ENCODE measurements at regions not wholly inside any gene's neighbourhood (a gene's known extent, or its start where the extent isn't known, plus 50 kb on each side); places are given as distances from the start of the nearest gene placed in this dataset.

DNA sequence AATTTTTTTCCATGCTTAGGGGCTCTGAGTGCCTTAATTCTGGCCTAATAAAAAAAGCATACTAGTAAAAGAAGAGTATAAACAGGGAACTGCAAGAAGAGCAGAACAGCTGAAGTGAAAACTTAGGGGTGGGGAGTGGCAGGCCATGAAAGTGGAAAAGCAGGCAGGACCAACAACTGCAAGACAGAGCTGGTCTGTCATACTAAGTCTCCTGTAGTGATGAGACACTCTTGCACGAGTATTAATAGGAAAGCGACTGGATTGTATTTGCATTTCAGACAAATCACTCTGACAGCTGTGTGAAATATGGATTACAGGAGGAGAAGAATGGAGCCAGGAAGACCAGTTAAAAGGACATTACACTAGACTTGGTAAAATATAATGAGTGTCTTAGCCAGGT is 449.9 kb downstream of the NUF2 start:
- Histone ChIP-seq H3K4me1 (ENCODE audit: insufficient read depth, low read length) (no peaks in the 10 kb centered on the region), H3K79me2 (ENCODE audit: insufficient read depth, low read length) (no peaks in the 10 kb centered on the region), H3K4me2 (ENCODE audit: insufficient read depth, low read length) (no peak overlapping the region), H3K36me3 (ENCODE audit: insufficient read depth, low read length) (no peaks in the 10 kb centered on the region), H4K20me1 (ENCODE audit: insufficient read depth, low read length) (no peaks in the 10 kb centered on the region), H3K27ac (ENCODE audit: low read depth, low read length) (no peak overlapping the region), H2AFZ (ENCODE audit: low read length) (no peak overlapping the region), H3K9me3 (ENCODE audit: low read depth, low read length) (no peaks in the 10 kb centered on the region), H3K4me3 (ENCODE audit: insufficient read depth, low read length) (no peak overlapping the region), H3K27me3 (ENCODE audit: insufficient read depth, low read length) (no peaks in the 10 kb centered on the region)
- TF ChIP-seq, protein P1, sequence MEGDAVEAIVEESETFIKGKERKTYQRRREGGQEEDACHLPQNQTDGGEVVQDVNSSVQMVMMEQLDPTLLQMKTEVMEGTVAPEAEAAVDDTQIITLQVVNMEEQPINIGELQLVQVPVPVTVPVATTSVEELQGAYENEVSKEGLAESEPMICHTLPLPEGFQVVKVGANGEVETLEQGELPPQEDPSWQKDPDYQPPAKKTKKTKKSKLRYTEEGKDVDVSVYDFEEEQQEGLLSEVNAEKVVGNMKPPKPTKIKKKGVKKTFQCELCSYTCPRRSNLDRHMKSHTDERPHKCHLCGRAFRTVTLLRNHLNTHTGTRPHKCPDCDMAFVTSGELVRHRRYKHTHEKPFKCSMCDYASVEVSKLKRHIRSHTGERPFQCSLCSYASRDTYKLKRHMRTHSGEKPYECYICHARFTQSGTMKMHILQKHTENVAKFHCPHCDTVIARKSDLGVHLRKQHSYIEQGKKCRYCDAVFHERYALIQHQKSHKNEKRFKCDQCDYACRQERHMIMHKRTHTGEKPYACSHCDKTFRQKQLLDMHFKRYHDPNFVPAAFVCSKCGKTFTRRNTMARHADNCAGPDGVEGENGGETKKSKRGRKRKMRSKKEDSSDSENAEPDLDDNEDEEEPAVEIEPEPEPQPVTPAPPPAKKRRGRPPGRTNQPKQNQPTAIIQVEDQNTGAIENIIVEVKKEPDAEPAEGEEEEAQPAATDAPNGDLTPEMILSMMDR (IDR thresholded peaks at IDR 0.05; ENCODE audit: extremely low read depth, low read depth, low read length), result no peak
- no peak for DNase-seq (ENCODE audit: insufficient read length, low spot score, missing footprints)

DNA sequence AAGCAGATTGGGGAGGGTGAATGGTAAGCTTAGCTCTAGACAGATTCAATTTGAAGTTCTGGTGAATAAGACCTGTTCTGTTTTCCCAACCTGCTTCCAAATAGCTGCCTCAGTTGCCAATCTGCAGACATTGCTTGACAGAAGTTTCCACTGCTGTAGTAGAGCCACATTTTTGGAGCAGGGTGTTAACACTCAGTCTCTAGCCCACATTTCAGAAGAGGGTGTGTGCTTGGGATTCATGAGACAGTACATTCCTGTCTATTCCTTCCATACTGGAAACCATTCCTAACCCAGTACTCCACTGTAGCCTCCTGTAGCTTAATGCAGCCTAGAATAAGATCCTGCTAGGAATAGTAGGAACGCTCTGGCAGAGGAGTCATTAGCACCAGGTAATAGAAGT is 450.5 kb downstream of the NUF2 start:
- Histone ChIP-seq H3K4me1 (ENCODE audit: insufficient read depth, low read length) (no peaks in the 10 kb centered on the region), H3K27me3 (ENCODE audit: insufficient read depth, low read length) (no peaks in the 10 kb centered on the region), H3K4me3 (ENCODE audit: insufficient read depth, low read length) (no peak overlapping the region), H3K36me3 (ENCODE audit: insufficient read depth, low read length) (no peaks in the 10 kb centered on the region), H3K9me3 (ENCODE audit: low read depth, low read length) (no peaks in the 10 kb centered on the region), H2AFZ (ENCODE audit: low read length) (no peak overlapping the region), H4K20me1 (ENCODE audit: insufficient read depth, low read length) (no peaks in the 10 kb centered on the region), H3K27ac (ENCODE audit: low read depth, low read length) (no peak overlapping the region), H3K79me2 (ENCODE audit: insufficient read depth, low read length) (no peaks in the 10 kb centered on the region), H3K4me2 (ENCODE audit: insufficient read depth, low read length) (no peak overlapping the region)
- DNase-seq (ENCODE audit: insufficient read length, low spot score, missing footprints), result no peak
- TF ChIP-seq, protein P1 (IDR thresholded peaks at IDR 0.05; ENCODE audit: extremely low read depth, low read depth, low read length), result no peak

- no peaks in the 10 kb centered on the region for H3K9me3 ChIP-seq (ENCODE audit: low read depth, low read length)
- H3K27ac ChIP-seq (ENCODE audit: low read depth, low read length), result no peak overlapping the region
- H3K36me3 ChIP-seq (ENCODE audit: insufficient read depth, low read length), result no peaks in the 10 kb centered on the region
- no peaks in the 10 kb centered on the region for H3K4me1 ChIP-seq (ENCODE audit: insufficient read depth, low read length)
- no peaks in the 10 kb centered on the region for H3K27me3 ChIP-seq (ENCODE audit: insufficient read depth, low read length)
- no peaks in the 10 kb centered on the region for H3K79me2 ChIP-seq (ENCODE audit: insufficient read depth, low read length)
- no peak overlapping the region for H3K4me2 ChIP-seq (ENCODE audit: insufficient read depth, low read length)
- TF ChIP-seq, protein P1 (IDR thresholded peaks at IDR 0.05; ENCODE audit: extremely low read depth, low read depth, low read length), result no peak
- no peak overlapping the region for H2AFZ ChIP-seq (ENCODE audit: low read length)
- no peaks in the 10 kb centered on the region for H4K20me1 ChIP-seq (ENCODE audit: insufficient read depth, low read length)
- no peak for DNase-seq (ENCODE audit: insufficient read length, low spot score, missing footprints)
- no peak overlapping the region for H3K4me3 ChIP-seq (ENCODE audit: insufficient read depth, low read length)
Measured at GRCh38 chr1:163773396-163773795, 451.6 kb downstream of the NUF2 start.

DNA sequence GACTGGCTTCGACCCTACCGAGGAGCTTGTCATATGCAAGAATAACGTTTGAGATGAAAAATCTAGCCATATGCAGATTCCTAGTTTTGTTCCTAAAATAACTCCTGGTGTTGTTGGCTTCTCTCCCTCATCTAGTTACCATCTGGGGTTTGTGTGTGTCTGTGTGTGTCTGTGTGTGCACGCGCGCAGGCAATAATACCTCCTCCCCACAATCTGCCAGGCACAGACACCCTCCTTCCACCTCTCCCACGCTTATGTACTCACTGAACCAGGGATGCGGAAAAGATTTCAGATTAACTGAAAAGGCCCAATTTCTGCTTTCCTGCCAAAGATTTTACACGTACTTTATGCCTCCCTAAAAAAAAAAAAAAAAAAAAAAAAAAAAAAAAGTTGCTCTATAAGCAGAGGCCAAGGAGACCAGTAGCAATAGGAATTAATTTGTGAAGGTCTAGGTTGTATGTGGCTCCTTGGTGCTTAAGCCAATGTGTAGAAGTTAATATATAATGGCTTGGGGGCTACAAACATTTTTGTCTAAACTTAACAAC is 452.7 kb downstream of the NUF2 start:
- TF ChIP-seq, protein P1 (IDR thresholded peaks at IDR 0.05; ENCODE audit: extremely low read depth, low read depth, low read length), result no peak
- Histone ChIP-seq H3K4me3 (ENCODE audit: insufficient read depth, low read length) (no peak overlapping the region), H3K27me3 (ENCODE audit: insufficient read depth, low read length) (no peaks in the 10 kb centered on the region), H3K4me2 (ENCODE audit: insufficient read depth, low read length) (no peak overlapping the region), H4K20me1 (ENCODE audit: insufficient read depth, low read length) (no peaks in the 10 kb centered on the region), H3K4me1 (ENCODE audit: insufficient read depth, low read length) (no peaks in the 10 kb centered on the region), H3K79me2 (ENCODE audit: insufficient read depth, low read length) (no peaks in the 10 kb centered on the region), H3K9me3 (ENCODE audit: low read depth, low read length) (no peaks in the 10 kb centered on the region), H3K27ac (ENCODE audit: low read depth, low read length) (no peak overlapping the region), H3K36me3 (ENCODE audit: insufficient read depth, low read length) (no peaks in the 10 kb centered on the region), H2AFZ (ENCODE audit: low read length) (no peak overlapping the region)
- DNase-seq (ENCODE audit: insufficient read length, low spot score, missing footprints), result no peak
